D341Med (cell line): ENCODE measurements at regions not wholly inside any gene's neighbourhood (a gene's known extent, or its start where the extent isn't known, plus 50 kb on each side); places are given as distances from the start of the nearest gene placed in this dataset.
"Not testable (repeated sequence)": the region's sequence is repeated elsewhere in the genome, so short reads cannot be mapped to it uniquely, and the experiment has no call there.

Experiments
- DNase-seq: peaks from one replicate; pipeline ENCODE4 v3.0.0; 2012; ENCODE audit warnings: low spot score

GRCh38 chr3:156048483-156048882, 71.9 kb upstream of the KCNAB1 start:
- DNase-seq: not testable (repeated sequence)

- no peak for DNase-seq
Observed at GRCh38 chr3:156050918-156051317, 69.5 kb upstream of the KCNAB1 start.

GRCh38 chr3:156051651-156052050, 68.7 kb upstream of the KCNAB1 start:
- DNase-seq: no peak

- no peak for DNase-seq
Observed at GRCh38 chr3:156052115-156052514, 68.3 kb upstream of the KCNAB1 start.

- no peak for DNase-seq
Observed at GRCh38 chr3:156059950-156060501, 60.4 kb upstream of the KCNAB1 start.

GRCh38 chr3:156068151-156068550, 52.2 kb upstream of the KCNAB1 start:
- not testable (repeated sequence) for DNase-seq

- no peak for DNase-seq
Observed at GRCh38 chr3:156070028-156070427, 50.4 kb upstream of the KCNAB1 start.
